GM13977 (cell line): ENCODE measurements at regions not wholly inside any gene's neighbourhood (a gene's known extent, or its start where the extent isn't known, plus 50 kb on each side); places are given as distances from the start of the nearest gene placed in this dataset.

Experiments
- DNase-seq: peaks from one replicate; pipeline ENCODE4 v3.0.0; 2012; ENCODE audit warnings: low spot score
- CTCF ChIP-seq: IDR thresholded peaks from 2 replicates; pipeline ENCODE4 v1.5.1; 2012; ENCODE audit warnings: mild to moderate bottlenecking, control low read depth; ENCODE audit not compliant: insufficient read depth; ENCODE audit errors: extremely low read depth, missing control alignments
- in situ Hi-C: fragments of 300-500 bp; cut with MboI; formaldehyde crosslinking; loops from one replicate; pipeline ENCODE4 v1.12.0; 2022; ENCODE audit warnings: low sequenced_read_pairs, low pct_unique_long_range_greater_than_20kb, mixed read lengths, inconsistent platforms; ENCODE audit not compliant: unreplicated experiment

DNA sequence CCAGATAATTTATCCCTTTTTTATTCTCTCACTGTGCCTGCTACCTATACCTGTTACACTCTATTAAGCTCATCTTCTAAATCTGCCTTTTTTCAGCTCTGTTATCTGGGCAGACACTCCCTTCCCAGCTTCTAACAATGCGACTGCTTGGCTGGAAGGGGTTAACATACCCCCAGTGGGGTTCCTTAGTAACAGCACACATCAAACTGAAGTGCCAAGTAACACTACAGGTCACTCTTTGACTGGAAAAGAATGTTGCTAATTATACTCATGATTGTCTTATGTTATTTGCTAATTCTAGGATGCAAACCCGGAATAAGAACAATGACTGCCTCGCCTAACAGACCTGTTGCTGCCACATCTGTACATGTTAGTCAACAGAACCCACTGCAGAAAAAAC lies 203.5 kb downstream of the EPM2A start:
- no peak for TF ChIP-seq CTCF
- DNase-seq: no peak
- in situ Hi-C loops: no loop called here

- TF ChIP-seq CTCF: no peak
- no peak for DNase-seq
- in situ Hi-C loops: no loop called here
Observed at GRCh38 chr6:145532361-145532760, 203.0 kb downstream of the EPM2A start.

GRCh38 chr6:145534989-145535388 lies 200.3 kb downstream of the EPM2A start:
- no peak for TF ChIP-seq CTCF
- in situ Hi-C loops: no loop called here
- no peak for DNase-seq

- in situ Hi-C loops: no loop called here
- DNase-seq: no peak
- no peak for TF ChIP-seq CTCF
Observed at GRCh38 chr6:145538989-145539388, 196.3 kb downstream of the EPM2A start.

GRCh38 chr6:145539831-145540230 lies 195.5 kb downstream of the EPM2A start:
- no peak for TF ChIP-seq CTCF
- no peak for DNase-seq
- in situ Hi-C loops: no loop called here

GRCh38 chr6:145540741-145541140 lies 194.6 kb downstream of the EPM2A start:
- no peak for TF ChIP-seq CTCF
- in situ Hi-C loops: no loop called here
- no peak for DNase-seq

DNA sequence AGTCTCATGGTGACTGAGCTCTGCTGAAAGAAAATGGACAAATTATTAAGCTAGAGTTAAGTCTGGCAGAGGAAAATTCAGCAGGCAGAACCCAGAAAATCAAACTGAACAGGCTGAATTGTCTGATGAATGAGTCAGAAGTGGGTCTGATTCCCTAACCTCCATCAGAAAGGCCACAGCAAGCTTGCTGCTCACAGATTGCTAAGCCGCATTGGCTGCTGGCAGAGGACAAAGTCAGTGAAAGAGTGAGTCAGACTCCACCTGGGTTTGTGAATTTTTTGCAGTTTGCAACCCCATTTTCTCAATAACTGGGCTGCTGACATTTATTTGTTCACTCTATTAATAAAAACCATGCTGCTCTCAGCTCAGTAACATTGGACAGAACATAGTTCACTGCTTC lies 191.3 kb downstream of the EPM2A start:
- DNase-seq: no peak
- TF ChIP-seq CTCF: no peak
- in situ Hi-C loops: no loop called here
